GM23338 (cell line): ENCODE measurements at regions not wholly inside any gene's neighbourhood (a gene's known extent, or its start where the extent isn't known, plus 50 kb on each side); places are given as distances from the start of the nearest gene placed in this dataset.

Experiments used
- JUNB ChIP-seq: IDR thresholded peaks from one replicate; pipeline ENCODE4 v1.6.1; 2016; ENCODE audit warnings: antibody characterized with exemption; ENCODE audit not compliant: unreplicated experiment
- REST ChIP-seq: IDR thresholded peaks from one replicate; pipeline ENCODE4 v1.6.1; 2018; ENCODE audit warnings: antibody characterized with exemption; ENCODE audit not compliant: unreplicated experiment
- ZNF331 ChIP-seq: fragments of 250-450 bp; sonication (Bioruptor Pico); IDR thresholded peaks from 2 replicates; pipeline ENCODE4 v1.5.0; 2020; ENCODE audit warnings: low read depth, mild to moderate bottlenecking, moderate library complexity
- ZNF462 ChIP-seq: fragments of 250-450 bp; sonication (Bioruptor Pico); IDR thresholded peaks from 2 replicates; pipeline ENCODE4 v1.5.0; 2020; ENCODE audit warnings: mild to moderate bottlenecking, moderate library complexity

- no peak for TF ChIP-seq ZNF462
- TF ChIP-seq REST, result no peak
- TF ChIP-seq ZNF331 (CRISPR knock-in tag), result no peak
- no peak for TF ChIP-seq JUNB
These were observed 177.4 kb downstream of the POTEB3 start (continued) for GRCh38 chr15:21262851-21263425.
